Eye (tissue), 1 donor: ENCODE measurements at regions not wholly inside any gene's neighbourhood (a gene's known extent, or its start where the extent isn't known, plus 50 kb on each side); places are given as distances from the start of the nearest gene placed in this dataset.
"Not testable (repeated sequence)": the region's sequence is repeated elsewhere in the genome, so short reads cannot be mapped to it uniquely, and the experiment has no call there.

Source experiments
- DNase-seq: peaks from one replicate; pipeline ENCODE4 v3.0.0-alpha.2; 2015

GRCh38 chrX:30008031-30008430, 207.3 kb upstream of the MAGEB2 start:
- no peak for DNase-seq

- no peak for DNase-seq
Measured at GRCh38 chrX:30010471-30010870, 204.9 kb upstream of the MAGEB2 start.

- no peak for DNase-seq
Measured at GRCh38 chrX:30015440-30015839, 199.9 kb upstream of the MAGEB2 start.

- no peak for DNase-seq
Measured at GRCh38 chrX:30027636-30028035, 187.7 kb upstream of the MAGEB2 start.

- DNase-seq = not testable (repeated sequence)
Measured at GRCh38 chrX:30036406-30036805, 179.0 kb upstream of the MAGEB2 start.

- no peak for DNase-seq
Measured at GRCh38 chrX:30039768-30040167, 175.6 kb upstream of the MAGEB2 start.

GRCh38 chrX:30060718-30061117, 154.6 kb upstream of the MAGEB2 start:
- peak; percentile 17 for DNase-seq

DNA sequence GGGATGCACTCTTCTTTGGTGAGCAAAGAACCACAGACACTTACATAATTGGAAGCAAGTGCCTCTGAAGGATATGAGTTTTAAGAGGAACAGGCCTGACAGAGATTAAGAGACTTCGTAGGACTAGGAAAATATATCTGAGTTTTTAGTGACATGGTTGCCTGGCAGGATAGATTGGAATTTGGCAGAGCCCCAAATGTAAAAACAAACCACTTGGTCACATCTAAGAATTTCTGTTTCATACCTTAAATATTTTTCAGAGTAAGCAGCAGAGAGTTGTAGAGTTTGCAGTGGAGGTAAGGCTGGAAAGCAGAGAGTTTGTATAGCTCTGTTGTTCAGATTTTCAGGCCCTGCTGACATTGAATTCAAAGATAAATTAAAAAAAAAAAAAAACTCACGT, 150.1 kb upstream of the MAGEB2 start:
- DNase-seq = no peak

- DNase-seq = no peak
Measured at GRCh38 chrX:30067677-30068076, 147.7 kb upstream of the MAGEB2 start.

DNA sequence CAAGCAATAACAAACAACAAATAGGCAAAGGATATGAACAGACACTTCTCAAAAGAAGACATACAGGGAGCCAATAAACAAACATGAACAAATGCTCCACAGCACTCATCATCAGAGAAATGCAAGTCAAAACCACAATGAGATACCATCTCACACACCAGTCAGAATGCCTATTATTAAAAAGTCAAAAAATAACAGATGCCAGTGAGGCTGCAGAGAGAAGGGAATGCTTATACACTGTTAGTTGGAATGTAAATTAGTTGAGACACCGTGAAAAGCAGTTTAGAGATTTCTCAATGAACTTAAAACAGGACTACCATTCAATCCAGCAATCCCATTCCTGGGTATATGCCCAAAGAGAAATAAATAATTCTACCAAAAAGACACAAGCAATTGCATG, 129.8 kb upstream of the MAGEB2 start:
- DNase-seq = no peak

- no peak for DNase-seq
Measured at GRCh38 chrX:30111431-30111830, 103.9 kb upstream of the MAGEB2 start.

GRCh38 chrX:30141966-30142365, 73.4 kb upstream of the MAGEB2 start:
- DNase-seq = peak; percentile 15

DNA sequence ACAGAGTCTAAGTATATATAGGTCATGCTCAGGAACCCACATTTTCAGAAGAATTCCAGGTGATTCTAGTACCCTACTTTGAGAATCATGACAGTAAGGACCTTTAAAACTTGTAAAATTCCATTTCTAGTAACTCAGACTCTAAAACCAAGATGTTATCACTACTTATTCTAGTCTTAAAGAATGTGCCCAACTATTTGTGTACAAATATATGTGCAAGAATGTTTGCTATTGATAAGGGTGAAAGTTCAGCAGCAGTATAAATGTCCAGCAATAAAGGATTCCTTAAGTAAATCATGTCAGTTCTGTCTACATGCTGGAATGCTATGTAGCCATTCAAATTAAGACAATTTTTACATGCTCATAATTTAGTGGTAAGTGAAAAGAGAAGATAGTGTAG, 71.1 kb upstream of the MAGEB2 start:
- no peak for DNase-seq

GRCh38 chrX:30144971-30145731, 70.2 kb upstream of the MAGEB2 start:
- DNase-seq = no peak

GRCh38 chrX:30147996-30148643, 67.2 kb upstream of the MAGEB2 start:
- no peak for DNase-seq

DNA sequence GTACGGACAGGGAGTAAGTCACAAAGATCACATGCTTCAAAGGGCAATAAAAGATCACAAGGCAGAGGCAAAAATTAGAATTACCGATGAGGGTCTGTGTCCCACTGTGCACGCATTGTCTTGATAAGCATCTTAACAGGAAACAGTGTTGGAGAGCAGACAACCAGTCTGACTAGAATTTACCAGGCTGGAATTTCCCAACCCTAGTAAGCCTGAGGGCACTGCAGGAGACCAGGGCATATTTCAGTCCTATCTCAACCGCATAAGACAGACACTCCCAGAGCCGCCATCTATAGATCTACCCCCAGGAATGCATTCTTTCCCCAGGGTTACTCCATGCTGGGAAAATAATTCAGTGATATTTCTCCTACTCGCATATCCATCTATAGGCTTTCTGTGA, 66.2 kb upstream of the MAGEB2 start:
- not testable (repeated sequence) for DNase-seq

DNA sequence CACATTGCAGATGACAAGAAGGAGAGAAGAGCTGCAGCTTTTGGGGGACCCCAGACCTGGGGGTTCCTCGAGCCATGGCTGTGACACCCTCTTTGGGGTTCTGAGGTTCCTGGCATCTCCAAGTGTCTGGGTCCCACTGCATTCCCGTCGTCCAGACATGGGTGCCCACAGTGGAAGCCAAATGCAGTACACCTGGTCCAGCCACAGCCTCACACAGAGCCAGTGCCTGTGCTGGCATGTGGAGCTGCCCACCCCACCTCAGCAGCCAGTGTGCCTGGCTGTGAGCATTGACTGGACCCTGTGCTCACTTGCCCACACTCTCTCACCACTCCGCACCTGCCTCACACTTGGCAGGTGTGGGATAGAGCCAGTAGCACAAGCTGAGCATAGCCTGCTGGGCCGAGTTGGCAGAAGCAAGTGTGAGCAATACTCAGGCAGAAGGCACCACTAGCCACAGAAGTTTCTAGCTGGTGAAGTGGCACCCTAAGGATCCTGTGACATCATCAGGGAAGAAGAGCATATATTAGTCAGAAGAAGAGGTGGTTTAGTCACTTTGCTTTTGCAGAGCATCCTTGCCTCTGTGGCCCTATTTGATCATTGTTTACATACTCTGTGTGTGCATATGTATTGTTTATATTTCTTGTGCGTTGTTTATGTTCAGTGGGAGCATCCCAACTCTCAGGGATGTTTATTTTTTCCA, 65.0 kb upstream of the MAGEB2 start:
- DNase-seq = no peak

GRCh38 chrX:30151964-30152363, 63.4 kb upstream of the MAGEB2 start:
- DNase-seq = no peak

DNA sequence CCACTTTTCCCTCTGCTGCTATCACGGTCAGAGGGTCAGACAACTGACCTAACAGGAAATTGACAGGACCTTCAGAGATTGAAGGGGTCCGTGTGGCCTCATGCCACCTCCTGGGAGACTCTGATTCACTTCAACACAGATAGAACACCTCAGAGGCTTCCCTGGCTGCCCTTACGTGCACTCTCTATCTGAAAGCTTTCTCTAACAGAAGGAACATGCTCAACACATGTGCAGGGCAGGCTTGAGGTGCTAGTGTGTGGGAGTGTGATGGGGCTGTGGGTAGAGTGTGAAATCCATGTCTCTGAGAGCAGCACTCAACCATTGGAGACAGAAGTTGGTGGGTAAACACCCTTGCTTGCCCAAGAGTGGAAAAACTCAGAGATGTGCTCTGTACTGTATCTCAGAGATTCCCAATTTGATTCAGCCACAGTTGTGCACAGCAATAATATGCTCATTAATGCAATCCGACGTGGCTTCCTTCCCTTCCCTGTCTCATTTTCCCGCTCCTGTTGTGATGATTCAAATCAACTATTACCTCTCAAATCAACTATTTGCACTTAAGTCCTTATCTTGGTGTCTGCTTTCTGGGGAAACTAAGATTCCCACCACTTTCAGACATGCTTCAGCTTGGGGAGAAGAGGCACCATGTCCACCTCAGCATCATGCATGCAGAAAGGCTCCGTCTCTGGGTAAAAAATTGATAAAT, 62.0 kb upstream of the MAGEB2 start:
- no peak for DNase-seq

GRCh38 chrX:30153881-30154260, 61.5 kb upstream of the MAGEB2 start:
- no peak for DNase-seq

DNA sequence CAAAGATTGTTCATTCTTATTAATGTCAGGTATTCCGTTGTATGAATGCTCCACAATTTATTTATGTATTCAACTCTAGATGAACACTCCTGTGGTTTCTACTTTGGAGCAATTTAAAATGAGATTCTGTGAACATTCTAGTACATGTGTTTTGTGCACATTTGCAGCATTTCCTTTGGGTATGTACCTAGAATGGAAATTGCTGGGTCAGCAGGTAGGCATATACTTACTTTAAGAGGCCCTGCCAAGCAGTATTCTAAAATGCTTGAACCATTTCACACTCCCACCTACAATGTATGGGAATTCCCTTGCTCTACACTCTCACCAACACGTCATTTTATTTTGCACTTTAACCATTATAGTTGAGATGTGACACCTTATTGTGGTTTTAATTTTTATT, 59.4 kb upstream of the MAGEB2 start:
- DNase-seq = no peak

DNA sequence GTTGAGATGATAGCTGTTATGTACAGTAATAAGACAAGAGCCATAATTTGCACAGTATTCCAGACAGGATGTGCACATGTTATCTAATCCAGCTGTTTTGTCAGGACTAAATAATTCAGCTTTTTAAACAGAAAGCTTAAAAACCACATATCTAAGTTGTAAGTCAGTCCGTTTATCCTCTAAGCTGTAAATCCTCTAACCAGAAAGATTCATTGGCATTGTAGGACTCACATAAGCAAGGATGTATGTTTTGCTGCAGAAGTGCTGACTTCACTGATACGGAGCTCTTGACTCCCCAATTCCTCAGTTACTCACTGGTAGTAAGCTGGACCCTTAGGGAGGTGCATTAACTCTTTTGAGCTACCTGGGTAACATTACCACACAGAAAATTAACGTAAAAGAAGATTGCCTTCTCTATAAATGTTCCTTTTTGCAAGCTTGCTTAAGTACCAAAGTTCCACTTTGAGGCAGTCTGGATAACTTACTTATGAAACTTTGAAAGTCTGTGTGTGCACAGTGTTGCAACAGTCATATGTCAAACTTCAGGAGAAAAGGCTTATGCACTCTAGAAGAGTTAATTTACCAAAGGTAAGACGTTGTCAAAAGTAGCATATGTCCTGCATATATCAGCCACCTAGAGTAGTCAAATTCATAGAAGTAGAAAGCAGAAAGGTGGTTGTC, 58.3 kb upstream of the MAGEB2 start:
- no peak for DNase-seq

DNA sequence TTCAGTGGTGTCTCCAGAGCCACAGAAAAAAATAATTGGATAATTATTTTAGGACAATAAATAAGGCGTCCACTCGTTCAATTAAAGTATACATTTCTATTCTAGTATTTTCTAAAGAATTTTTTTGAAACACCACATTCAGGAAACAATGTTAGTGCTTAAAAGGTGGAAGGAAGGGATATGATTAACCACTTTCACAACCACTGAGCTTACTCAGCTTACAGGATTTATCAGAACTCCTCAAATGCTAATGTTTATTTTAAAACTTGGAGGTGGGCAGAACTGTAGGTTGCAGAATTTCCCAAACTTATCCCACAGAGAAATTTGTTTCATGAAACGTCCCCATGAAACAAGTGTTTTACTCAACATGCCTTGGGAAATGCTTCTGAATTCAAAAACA, 54.3 kb upstream of the MAGEB2 start:
- no peak for DNase-seq
